Natural killer cell (primary cell): ENCODE measurements at regions not wholly inside any gene's neighbourhood (a gene's known extent, or its start where the extent isn't known, plus 50 kb on each side); places are given as distances from the start of the nearest gene placed in this dataset.

Experiments used
- ATAC-seq, 3 donors: fragments of 150-1000 bp in 2 of 3; fragments of 200-7000 bp in 1 of 3; cut with Tn5 transposase; 1 replicate in 1 of 3; 2 replicates in 2 of 3; pipeline ENCODE4 v1.10.0; 2021; ENCODE audit warnings: mild to moderate bottlenecking in 2 of 3, moderate library complexity in 2 of 3
- DNase-seq, 2 donors: peaks; one replicate each; pipeline versions ENCODE4 v3.0.0 to v3.0.0-alpha.2; 2013 to 2021; ENCODE audit warnings: mixed read lengths in 1 of 2
- H3K27ac ChIP-seq: one replicate; pipeline ENCODE4 v1.5.1; 2013; ENCODE audit warnings: mild to moderate bottlenecking, low read length
- H3K27me3 ChIP-seq: one replicate; pipeline ENCODE4 v1.6.1; 2013; ENCODE audit warnings: low read length; ENCODE audit not compliant: control insufficient read depth, insufficient read depth
- H3K36me3 ChIP-seq: one replicate; pipeline ENCODE4 v1.6.1; 2013; ENCODE audit warnings: low read length; ENCODE audit not compliant: control insufficient read depth, insufficient read depth
- H3K4me1 ChIP-seq: one replicate; pipeline ENCODE4 v1.6.1; 2013; ENCODE audit warnings: low read length; ENCODE audit not compliant: control insufficient read depth, insufficient read depth
- H3K4me3 ChIP-seq: one replicate; pipeline ENCODE4 v1.5.1; 2013; ENCODE audit warnings: low read length
- H3K9me3 ChIP-seq: one replicate; pipeline ENCODE4 v1.6.1; 2013; ENCODE audit warnings: low read length; ENCODE audit not compliant: control insufficient read depth, insufficient read depth
- H3K27ac Mint-ChIP-seq, 2 donors: one replicate each; pipeline ENCODE4 v1.8.0; 2022; ENCODE audit warnings: mild to moderate bottlenecking in 2 of 2, mixed read lengths in 2 of 2, moderate library complexity in 1 of 2
- H3K27me3 Mint-ChIP-seq, 2 donors: one replicate each; pipeline ENCODE4 v1.8.0; 2022; ENCODE audit warnings: low read depth in 2 of 2, mixed read lengths in 2 of 2
- H3K36me3 Mint-ChIP-seq: one replicate; pipeline ENCODE4 v1.8.0; 2022; ENCODE audit warnings: mixed read lengths
- H3K4me1 Mint-ChIP-seq, 2 donors: one replicate each; pipeline ENCODE4 v1.8.0; 2022; ENCODE audit warnings: mixed read lengths in 2 of 2
- H3K4me3 Mint-ChIP-seq: one replicate; pipeline ENCODE4 v1.8.0; 2022; ENCODE audit warnings: mild to moderate bottlenecking, moderate library complexity, mixed read lengths
- H3K9me3 Mint-ChIP-seq, 2 donors: one replicate each; pipeline ENCODE4 v1.8.0; 2022; ENCODE audit warnings: mixed read lengths in 2 of 2
- WGBS: methylation state at CpG from one replicate; pipeline ENCODE4 v1.1.7; 2013; ENCODE audit warnings: missing lambda C conversion rate; ENCODE audit not compliant: insufficient coverage; 5-methylcytosine and 5-hydroxymethylcytosine counted together
- intact Hi-C: fragments of 100-400 bp; cut with micrococcal nuclease; formaldehyde crosslinking; loops from one replicate; pipeline ENCODE4 v1.14.2; 2022
- TF ChIP-seq, protein P1 (sequence below): fragments of 200-600 bp; IDR thresholded peaks from one replicate; pipeline ENCODE4 v1.8.0; 2022; ENCODE audit warnings: antibody characterized with exemption

- ATAC-seq = no peak
Observed at GRCh38 chr3:152607179-152607578, 227.8 kb upstream of the P2RY1 start.

GRCh38 chr3:152608696-152609594 is 226.0 kb upstream of the P2RY1 start:
- Histone ChIP-seq H3K27ac (no peak overlapping the region), H3K9me3 (no peaks in the 10 kb centered on the region), H3K36me3 (no peaks in the 10 kb centered on the region), H3K4me1 (no peaks in the 10 kb centered on the region), H3K27me3 (no peaks in the 10 kb centered on the region), H3K4me3 (no peak overlapping the region)
- Mint-ChIP-seq H3K27me3 (peaks cover 0 to 6% of the 10 kb centered on the region in 2 donors), H3K4me3 (no peak overlapping the region), H3K36me3 (no peaks in the 10 kb centered on the region), H3K27ac (no peak overlapping the region), H3K4me1 (no peaks in the 10 kb centered on the region), H3K9me3 (peaks cover 0 to 2% of the 10 kb centered on the region in 2 donors)
- intact Hi-C loops = no loop called here
- WGBS = 94% methylated on average over 8 of the region's 8 CpGs
- ATAC-seq = peak in 1 of 3 donors; percentile 27
- no peak for DNase-seq
- TF ChIP-seq, protein P1, sequence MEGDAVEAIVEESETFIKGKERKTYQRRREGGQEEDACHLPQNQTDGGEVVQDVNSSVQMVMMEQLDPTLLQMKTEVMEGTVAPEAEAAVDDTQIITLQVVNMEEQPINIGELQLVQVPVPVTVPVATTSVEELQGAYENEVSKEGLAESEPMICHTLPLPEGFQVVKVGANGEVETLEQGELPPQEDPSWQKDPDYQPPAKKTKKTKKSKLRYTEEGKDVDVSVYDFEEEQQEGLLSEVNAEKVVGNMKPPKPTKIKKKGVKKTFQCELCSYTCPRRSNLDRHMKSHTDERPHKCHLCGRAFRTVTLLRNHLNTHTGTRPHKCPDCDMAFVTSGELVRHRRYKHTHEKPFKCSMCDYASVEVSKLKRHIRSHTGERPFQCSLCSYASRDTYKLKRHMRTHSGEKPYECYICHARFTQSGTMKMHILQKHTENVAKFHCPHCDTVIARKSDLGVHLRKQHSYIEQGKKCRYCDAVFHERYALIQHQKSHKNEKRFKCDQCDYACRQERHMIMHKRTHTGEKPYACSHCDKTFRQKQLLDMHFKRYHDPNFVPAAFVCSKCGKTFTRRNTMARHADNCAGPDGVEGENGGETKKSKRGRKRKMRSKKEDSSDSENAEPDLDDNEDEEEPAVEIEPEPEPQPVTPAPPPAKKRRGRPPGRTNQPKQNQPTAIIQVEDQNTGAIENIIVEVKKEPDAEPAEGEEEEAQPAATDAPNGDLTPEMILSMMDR = no peak

More at GRCh38 chr3:152607179-152607578, 227.8 kb upstream of the P2RY1 start:
- Mint-ChIP-seq H3K9me3 (peaks cover 0 to 2% of the 10 kb centered on the region in 2 donors), H3K36me3 (no peaks in the 10 kb centered on the region), H3K4me3 (no peak overlapping the region), H3K27me3 (peaks cover 0 to 6% of the 10 kb centered on the region in 2 donors), H3K4me1 (no peaks in the 10 kb centered on the region), H3K27ac (no peak overlapping the region)
- no peaks in the 10 kb centered on the region for H3K9me3 ChIP-seq
- H3K4me3 ChIP-seq = no peak overlapping the region
- H3K27me3 ChIP-seq = no peaks in the 10 kb centered on the region
- no peak overlapping the region for H3K27ac ChIP-seq
- intact Hi-C loops = no loop called here
- TF ChIP-seq, protein P1 = no peak
- no CpG with 5 or more reads among the region's 1 CpG for WGBS
- H3K4me1 ChIP-seq = no peaks in the 10 kb centered on the region
- no peaks in the 10 kb centered on the region for H3K36me3 ChIP-seq
- DNase-seq = no peak

GRCh38 chr3:152609891-152610290 is 225.0 kb upstream of the P2RY1 start:
- TF ChIP-seq, protein P1 = no peak
- intact Hi-C loops = no loop called here
- Mint-ChIP-seq H3K9me3 (no peaks in the 10 kb centered on the region), H3K27me3 (peaks cover 0 to 4% of the 10 kb centered on the region in 2 donors), H3K4me3 (no peak overlapping the region), H3K4me1 (no peaks in the 10 kb centered on the region), H3K27ac (no peak overlapping the region), H3K36me3 (no peaks in the 10 kb centered on the region)
- no peak for ATAC-seq
- Histone ChIP-seq H3K27ac (no peak overlapping the region), H3K4me1 (no peaks in the 10 kb centered on the region), H3K4me3 (no peak overlapping the region), H3K27me3 (no peaks in the 10 kb centered on the region), H3K36me3 (no peaks in the 10 kb centered on the region), H3K9me3 (no peaks in the 10 kb centered on the region)
- no peak for DNase-seq
